ENCODE measurements at regions not wholly inside any gene's neighbourhood (a gene's known extent, or its start where the extent isn't known, plus 50 kb on each side); places are given as distances from the start of the nearest gene placed in this dataset.

- Histone ChIP-seq H3K9me3 (no peaks in the 10 kb centered on the region), H3K36me3 (replicated peaks in 1 of 2; ENCODE audit: insufficient read depth in 1 of 2, low read depth in 2 of 2) (no peaks in the 10 kb centered on the region), H3K27me3 (no peaks in the 10 kb centered on the region), H3K4me3 (no peak overlapping the region), H3K4me1 (peaks cover 6% of the 10 kb centered on the region), H3K27ac (no peak overlapping the region)
- WGBS, 2 donors = 81 to 85% methylated on average over 4 to 9 of the region's 9 CpGs
- intact Hi-C loops (cut with DNase I) = no loop called here
- no peak for TF ChIP-seq CTCF (IDR thresholded peaks at IDR 0.05)
- no peak for TF ChIP-seq POLR2A (IDR thresholded peaks at IDR 0.05)
- DNase-seq (no peak), ATAC-seq (no peak)
Measured at GRCh38 chr16:85259832-85260167, 147.5 kb upstream of the CIBAR2 start.

GRCh38 chr16:85261204-85261603 lies 148.9 kb upstream of the CIBAR2 start:
- 74 to 86% methylated on average over 8 of the region's 10 CpGs for WGBS, 2 donors
- no peaks in the 10 kb centered on the region for H3K27me3 ChIP-seq
- H3K4me3 ChIP-seq = no peak overlapping the region
- no peaks in the 10 kb centered on the region for H3K9me3 ChIP-seq
- no peaks in the 10 kb centered on the region for H3K36me3 ChIP-seq (replicated peaks in 1 of 2; ENCODE audit: insufficient read depth in 1 of 2, low read depth in 2 of 2)
- intact Hi-C loops (cut with DNase I) = no loop called here
- TF ChIP-seq POLR2A (IDR thresholded peaks at IDR 0.05) = no peak
- TF ChIP-seq CTCF (IDR thresholded peaks at IDR 0.05) = no peak
- no peak overlapping the region for H3K27ac ChIP-seq
- ATAC-seq = no peak
- H3K4me1 ChIP-seq = peaks cover 4% of the 10 kb centered on the region
- DNase-seq = no peak

- no peaks in the 10 kb centered on the region for H3K27me3 ChIP-seq
- no peaks in the 10 kb centered on the region for H3K36me3 ChIP-seq (replicated peaks in 1 of 2; ENCODE audit: insufficient read depth in 1 of 2, low read depth in 2 of 2)
- TF ChIP-seq POLR2A (IDR thresholded peaks at IDR 0.05) (no peak), CTCF (IDR thresholded peaks at IDR 0.05) (no peak)
- H3K27ac ChIP-seq = no peak overlapping the region
- no peaks in the 10 kb centered on the region for H3K4me1 ChIP-seq
- intact Hi-C loops (cut with DNase I) = no loop called here
- DNase-seq (no peak), ATAC-seq (no peak)
- WGBS, 2 donors = 77 to 85% methylated on average over 22 to 27 of the region's 27 CpGs
- no peak overlapping the region for H3K4me3 ChIP-seq
- H3K9me3 ChIP-seq = no peaks in the 10 kb centered on the region
Measured at GRCh38 chr16:85261657-85262557, 149.6 kb upstream of the CIBAR2 start.

GRCh38 chr16:85262558-85263238 lies 150.4 kb upstream of the CIBAR2 start:
- H3K4me1 ChIP-seq = no peaks in the 10 kb centered on the region
- H3K27me3 ChIP-seq = no peaks in the 10 kb centered on the region
- H3K36me3 ChIP-seq (replicated peaks in 1 of 2; ENCODE audit: insufficient read depth in 1 of 2, low read depth in 2 of 2) = no peaks in the 10 kb centered on the region
- TF ChIP-seq POLR2A (IDR thresholded peaks at IDR 0.05) (no peak), CTCF (IDR thresholded peaks at IDR 0.05) (no peak)
- no peaks in the 10 kb centered on the region for H3K9me3 ChIP-seq
- DNase-seq (no peak), ATAC-seq (no peak)
- H3K4me3 ChIP-seq = no peak overlapping the region
- H3K27ac ChIP-seq = no peak overlapping the region
- 86 to 89% methylated on average over 16 to 22 of the region's 22 CpGs for WGBS, 2 donors
- intact Hi-C loops (cut with DNase I) = no loop called here

All from body of pancreas (tissue), 4 donors.